Mesendoderm (in vitro differentiated cells): ENCODE measurements at regions not wholly inside any gene's neighbourhood (a gene's known extent, or its start where the extent isn't known, plus 50 kb on each side); places are given as distances from the start of the nearest gene placed in this dataset.

Source experiments
- DNase-seq: peaks from one replicate; pipeline ENCODE4 v3.0.0; 2013
- H2AK5ac ChIP-seq: 2 replicates; pipeline ENCODE4 v1.6.1; 2013; ENCODE audit warnings: low read length, inconsistent platforms
- H2BK120ac ChIP-seq: 2 replicates; pipeline ENCODE4 v1.6.1; 2013; ENCODE audit warnings: low read depth, mild to moderate bottlenecking, low read length, moderate library complexity, mixed read lengths
- H2BK15ac ChIP-seq: replicated peaks from 2 replicates; pipeline ENCODE4 v1.6.1; 2013; ENCODE audit warnings: low read depth, mild to moderate bottlenecking, moderate library complexity
- H2BK5ac ChIP-seq: 2 replicates; pipeline ENCODE4 v1.6.1; 2013; ENCODE audit warnings: low read length, inconsistent platforms
- H3K18ac ChIP-seq: 2 replicates; pipeline ENCODE4 v1.6.1; 2013; ENCODE audit warnings: mild to moderate bottlenecking, low read length, mixed read lengths
- H3K23ac ChIP-seq: one replicate; pipeline ENCODE4 v1.6.1; 2013; ENCODE audit warnings: low read length
- H3K27ac ChIP-seq: 2 replicates; pipeline ENCODE4 v1.5.1; 2013; ENCODE audit warnings: low read depth, mild to moderate bottlenecking, inconsistent platforms, low read length, moderate library complexity
- H3K27me3 ChIP-seq: 2 replicates; pipeline ENCODE4 v1.6.1; 2013; ENCODE audit warnings: low read length, control low read depth, mild to moderate bottlenecking, inconsistent platforms; ENCODE audit not compliant: insufficient read depth, poor library complexity
- H3K36me3 ChIP-seq: 2 replicates; pipeline ENCODE4 v1.6.1; 2013; ENCODE audit warnings: low read length, inconsistent platforms; ENCODE audit not compliant: control insufficient read depth, insufficient read depth
- H3K4ac ChIP-seq: one replicate; pipeline ENCODE4 v1.6.1; 2013; ENCODE audit warnings: low read depth, mild to moderate bottlenecking, low read length, moderate library complexity
- H3K4me1 ChIP-seq: 2 replicates; pipeline ENCODE4 v1.6.1; 2013; ENCODE audit warnings: low read depth, low read length, inconsistent platforms; ENCODE audit not compliant: control insufficient read depth
- H3K4me2 ChIP-seq: 2 replicates; pipeline ENCODE4 v1.6.1; 2013; ENCODE audit warnings: low read length
- H3K4me3 ChIP-seq: 2 replicates; pipeline ENCODE4 v1.5.1; 2013; ENCODE audit warnings: mild to moderate bottlenecking, low read length
- H3K56ac ChIP-seq: one replicate; pipeline ENCODE4 v1.6.1; 2013; ENCODE audit warnings: low read length
- H3K79me1 ChIP-seq: 2 replicates; pipeline ENCODE4 v1.6.1; 2013; ENCODE audit warnings: low read length, inconsistent platforms
- H3K79me2 ChIP-seq: 2 replicates; pipeline ENCODE4 v1.6.1; 2013; ENCODE audit warnings: mild to moderate bottlenecking, low read length; ENCODE audit not compliant: control insufficient read depth, insufficient read depth
- H3K9ac ChIP-seq: 2 replicates; pipeline ENCODE4 v1.6.1; 2013; ENCODE audit warnings: low read length, inconsistent platforms
- H4K5ac ChIP-seq: one replicate; pipeline ENCODE4 v1.6.1; 2013; ENCODE audit warnings: low read length
- H4K8ac ChIP-seq: one replicate; pipeline ENCODE4 v1.6.1; 2013; ENCODE audit warnings: low read depth, mild to moderate bottlenecking, control low read depth, low read length, moderate library complexity
- WGBS: extraction: QIAGEN DNeasy Blood & Tissue Kit; methylation state at CpG from one replicate; pipeline ENCODE4 v1.1.7; 2013; ENCODE audit warnings: low lambda C conversion rate, missing lambda C conversion rate; ENCODE audit not compliant: insufficient coverage; ENCODE audit errors: extremely low coverage; 5-methylcytosine and 5-hydroxymethylcytosine counted together

GRCh38 chr6:21519642-21520041 is 73.9 kb upstream of the SOX4 start:
- Histone ChIP-seq H3K4ac (no peak overlapping the region), H4K8ac (no peak overlapping the region), H3K36me3 (no peaks in the 10 kb centered on the region), H3K4me2 (no peak overlapping the region), H3K4me1 (no peaks in the 10 kb centered on the region), H3K27ac (no peak overlapping the region), H2BK15ac (no peak overlapping the region), H3K56ac (no peak overlapping the region), H3K18ac (no peak overlapping the region), H2BK5ac (no peak overlapping the region), H3K4me3 (no peak overlapping the region), H4K5ac (no peak overlapping the region), H3K79me1 (no peaks in the 10 kb centered on the region), H3K9ac (no peak overlapping the region), H3K23ac (no peak overlapping the region), H3K79me2 (no peaks in the 10 kb centered on the region), H2AK5ac (no peak overlapping the region), H3K27me3 (no peaks in the 10 kb centered on the region), H2BK120ac (no peak overlapping the region)
- no CpG with 5 or more reads among the region's 1 CpG for WGBS
- no peak for DNase-seq

- Histone ChIP-seq H3K27me3 (no peaks in the 10 kb centered on the region), H2BK5ac (no peak overlapping the region), H4K8ac (no peak overlapping the region), H3K79me2 (no peaks in the 10 kb centered on the region), H3K27ac (no peak overlapping the region), H2BK15ac (no peak overlapping the region), H3K4me3 (no peak overlapping the region), H3K18ac (no peak overlapping the region), H3K4me1 (no peaks in the 10 kb centered on the region), H3K4ac (no peak overlapping the region), H4K5ac (no peak overlapping the region), H2BK120ac (no peak overlapping the region), H3K4me2 (no peak overlapping the region), H3K9ac (no peak overlapping the region), H3K79me1 (no peaks in the 10 kb centered on the region), H2AK5ac (no peak overlapping the region), H3K56ac (no peak overlapping the region), H3K23ac (no peak overlapping the region), H3K36me3 (no peaks in the 10 kb centered on the region)
- no CpG with 5 or more reads among the region's 4 CpGs for WGBS
- no peak for DNase-seq
Measured at GRCh38 chr6:21521276-21521675, 72.3 kb upstream of the SOX4 start.

GRCh38 chr6:21522143-21522747 is 71.3 kb upstream of the SOX4 start:
- Histone ChIP-seq H3K36me3 (no peaks in the 10 kb centered on the region), H3K4me2 (no peak overlapping the region), H2AK5ac (no peak overlapping the region), H3K9ac (no peak overlapping the region), H3K79me2 (no peaks in the 10 kb centered on the region), H3K27me3 (no peaks in the 10 kb centered on the region), H3K23ac (no peak overlapping the region), H3K4me3 (no peak overlapping the region), H4K8ac (no peak overlapping the region), H2BK120ac (no peak overlapping the region), H3K4ac (no peak overlapping the region), H2BK15ac (no peak overlapping the region), H3K56ac (no peak overlapping the region), H3K79me1 (no peaks in the 10 kb centered on the region), H4K5ac (no peak overlapping the region), H3K4me1 (no peaks in the 10 kb centered on the region), H3K18ac (no peak overlapping the region), H2BK5ac (no peak overlapping the region), H3K27ac (no peak overlapping the region)
- DNase-seq: no peak
- no CpG with 5 or more reads among the region's 14 CpGs for WGBS

- Histone ChIP-seq H2BK120ac (no peak overlapping the region), H3K4me1 (no peaks in the 10 kb centered on the region), H3K56ac (no peak overlapping the region), H3K18ac (no peak overlapping the region), H3K36me3 (no peaks in the 10 kb centered on the region), H3K23ac (no peak overlapping the region), H4K5ac (no peak overlapping the region), H3K27me3 (no peaks in the 10 kb centered on the region), H3K4me2 (no peak overlapping the region), H2AK5ac (no peak overlapping the region), H4K8ac (no peak overlapping the region), H3K4me3 (no peak overlapping the region), H2BK15ac (no peak overlapping the region), H3K4ac (no peak overlapping the region), H3K9ac (no peak overlapping the region), H2BK5ac (no peak overlapping the region), H3K79me1 (no peaks in the 10 kb centered on the region), H3K27ac (no peak overlapping the region), H3K79me2 (no peaks in the 10 kb centered on the region)
- DNase-seq: peak; percentile 55
- WGBS: no CpG with 5 or more reads among the region's 21 CpGs
Measured at GRCh38 chr6:21522797-21523456, 70.6 kb upstream of the SOX4 start.

- WGBS: no CpG with 5 or more reads among the region's 3 CpGs
- Histone ChIP-seq H4K8ac (no peak overlapping the region), H3K18ac (no peak overlapping the region), H3K23ac (no peak overlapping the region), H3K9ac (no peak overlapping the region), H3K56ac (no peak overlapping the region), H4K5ac (no peak overlapping the region), H3K79me2 (no peaks in the 10 kb centered on the region), H3K27ac (no peak overlapping the region), H2BK15ac (no peak overlapping the region), H3K27me3 (no peaks in the 10 kb centered on the region), H2BK5ac (no peak overlapping the region), H3K4me1 (no peaks in the 10 kb centered on the region), H2BK120ac (no peak overlapping the region), H3K4ac (no peak overlapping the region), H3K79me1 (no peaks in the 10 kb centered on the region), H2AK5ac (no peak overlapping the region), H3K4me3 (no peak overlapping the region), H3K4me2 (no peak overlapping the region), H3K36me3 (no peaks in the 10 kb centered on the region)
- no peak for DNase-seq
Measured at GRCh38 chr6:21523652-21524051, 69.9 kb upstream of the SOX4 start.

- Histone ChIP-seq H3K18ac (no peak overlapping the region), H3K4me3 (no peak overlapping the region), H2BK15ac (no peak overlapping the region), H4K8ac (no peak overlapping the region), H2AK5ac (no peak overlapping the region), H3K9ac (no peak overlapping the region), H4K5ac (no peak overlapping the region), H3K4me2 (no peak overlapping the region), H3K36me3 (no peaks in the 10 kb centered on the region), H3K23ac (no peak overlapping the region), H3K79me2 (no peaks in the 10 kb centered on the region), H3K27me3 (no peaks in the 10 kb centered on the region), H3K27ac (no peak overlapping the region), H3K4ac (no peak overlapping the region), H3K4me1 (no peaks in the 10 kb centered on the region), H3K56ac (no peak overlapping the region), H3K79me1 (no peaks in the 10 kb centered on the region), H2BK120ac (no peak overlapping the region), H2BK5ac (no peak overlapping the region)
- DNase-seq: no peak
- no CpG with 5 or more reads among the region's 4 CpGs for WGBS
Measured at GRCh38 chr6:21524201-21524600, 69.3 kb upstream of the SOX4 start.
